Inflammatory macrophage treated with lipopolysaccharide for 4 hours (primary cell): ENCODE measurements at regions not wholly inside any gene's neighbourhood (a gene's known extent, or its start where the extent isn't known, plus 50 kb on each side); places are given as distances from the start of the nearest gene placed in this dataset.

Source experiments
- DNase-seq: peaks from one replicate; pipeline ENCODE4 v3.0.0-alpha.2; 2020

DNA sequence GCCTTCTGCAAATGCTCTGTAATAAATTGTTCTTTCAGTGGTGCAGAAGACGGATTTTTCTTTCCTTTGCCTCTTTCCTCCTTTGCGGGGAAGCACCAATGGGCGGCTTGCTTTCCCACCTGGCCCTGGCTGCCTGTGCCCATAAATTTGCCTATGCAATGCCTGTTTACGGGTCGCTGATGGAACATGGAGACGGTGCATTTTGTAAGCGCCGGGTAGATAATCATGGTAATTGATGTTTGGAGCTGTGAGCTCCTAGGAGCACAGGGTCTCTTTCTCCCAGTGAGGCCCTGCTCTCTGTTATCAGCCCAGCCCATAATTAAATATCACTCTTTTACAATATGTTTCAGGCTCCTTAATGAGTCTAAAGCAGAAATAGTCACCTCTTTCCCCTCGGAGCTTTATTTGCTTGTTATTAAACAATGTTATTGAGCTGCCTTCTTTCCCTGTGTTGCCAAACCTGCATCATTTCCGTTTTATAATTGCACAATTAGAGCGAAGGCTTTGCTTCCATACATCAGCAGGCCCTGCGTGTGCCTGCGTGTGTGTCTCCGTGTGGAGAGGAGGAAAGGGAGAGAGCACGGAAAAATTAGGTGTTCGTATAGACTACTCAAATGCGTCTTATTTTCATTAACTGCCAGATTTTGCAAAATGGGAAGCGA, 437.4 kb upstream of the POU3F3 start:
- DNase-seq = no peak

GRCh38 chr2:104420420-104420819, 433.5 kb upstream of the POU3F3 start:
- DNase-seq = no peak

DNA sequence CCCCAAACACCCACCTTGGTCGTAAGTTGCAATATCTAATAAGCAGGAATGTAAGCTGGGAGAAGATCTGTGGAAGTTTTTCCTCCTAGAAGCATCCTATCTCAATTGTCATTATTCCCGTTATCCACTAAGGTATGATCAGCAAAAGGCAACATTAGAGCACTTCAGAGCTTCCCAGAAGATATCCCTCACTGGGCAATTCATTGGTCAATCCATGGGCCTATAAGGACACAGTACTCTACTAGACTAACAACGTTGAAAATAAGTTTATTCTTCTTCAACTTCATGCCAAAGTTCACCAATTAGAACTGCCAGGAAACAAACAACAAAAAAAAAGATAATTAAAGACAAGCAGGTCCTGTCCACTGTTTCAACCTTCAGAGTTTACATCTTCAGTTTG, 433.0 kb upstream of the POU3F3 start:
- no peak for DNase-seq

GRCh38 chr2:104425850-104426595, 427.9 kb upstream of the POU3F3 start:
- DNase-seq = no peak

DNA sequence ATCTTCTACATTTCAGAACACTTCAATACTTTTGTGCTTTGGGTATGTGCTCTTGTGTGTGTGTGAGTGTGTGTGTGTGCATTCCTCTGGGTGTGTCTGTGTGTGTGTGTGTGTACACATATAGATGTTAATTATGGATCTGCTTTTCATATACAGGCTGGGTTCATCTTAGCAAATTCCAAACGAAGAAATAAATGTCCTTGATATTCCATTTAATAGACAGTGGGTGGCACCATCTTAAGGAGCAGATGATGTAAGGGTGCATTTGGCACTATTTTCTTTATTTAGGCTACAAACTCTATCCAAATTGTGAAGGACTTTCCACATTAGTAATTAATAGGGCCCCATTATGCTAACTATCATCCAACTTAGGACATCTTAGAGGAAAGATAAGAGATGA, 425.8 kb upstream of the POU3F3 start:
- DNase-seq = no peak

- no peak for DNase-seq
Observed at GRCh38 chr2:104429639-104430358, 424.1 kb upstream of the POU3F3 start.

DNA sequence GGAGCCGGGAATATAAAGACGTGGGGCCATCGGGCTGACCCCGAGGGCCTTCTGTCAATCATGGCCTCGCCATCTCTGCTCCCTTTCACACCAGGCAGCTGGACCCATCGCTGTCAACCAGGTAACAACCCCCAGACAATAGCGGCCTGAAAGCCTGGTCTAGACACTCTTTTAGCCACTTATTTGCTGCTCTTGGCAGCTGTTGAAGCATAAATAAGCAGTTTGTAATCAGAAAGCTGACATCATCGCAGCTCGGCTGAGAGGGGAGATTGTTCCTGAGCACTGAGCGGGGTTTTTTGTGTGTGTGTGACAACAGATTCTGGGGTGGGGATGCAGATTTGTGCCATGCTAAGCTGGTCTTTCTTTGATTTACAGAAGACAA, 423.6 kb upstream of the POU3F3 start:
- DNase-seq = no peak

DNA sequence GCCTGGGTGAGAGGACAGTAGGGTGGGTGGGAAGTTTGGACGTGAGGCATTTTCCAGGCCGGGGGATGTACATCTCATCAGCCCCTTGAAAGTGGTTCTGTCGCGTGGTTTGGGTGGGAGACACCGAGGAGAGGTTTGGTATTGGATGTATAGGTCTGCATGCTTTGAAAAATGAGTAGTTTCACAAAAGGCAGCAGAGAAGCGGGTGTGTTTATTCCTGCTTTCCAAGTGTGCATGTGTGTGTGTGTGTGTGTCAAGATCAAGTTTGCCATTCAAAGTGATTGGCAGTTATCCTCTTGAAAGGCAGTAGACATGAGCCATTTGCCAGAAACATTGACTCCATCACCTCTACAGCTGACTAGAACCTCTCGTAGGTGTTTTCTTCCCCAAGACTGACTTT, 423.1 kb upstream of the POU3F3 start:
- no peak for DNase-seq

- DNase-seq = no peak
Observed at GRCh38 chr2:104431701-104432121, 422.2 kb upstream of the POU3F3 start.

DNA sequence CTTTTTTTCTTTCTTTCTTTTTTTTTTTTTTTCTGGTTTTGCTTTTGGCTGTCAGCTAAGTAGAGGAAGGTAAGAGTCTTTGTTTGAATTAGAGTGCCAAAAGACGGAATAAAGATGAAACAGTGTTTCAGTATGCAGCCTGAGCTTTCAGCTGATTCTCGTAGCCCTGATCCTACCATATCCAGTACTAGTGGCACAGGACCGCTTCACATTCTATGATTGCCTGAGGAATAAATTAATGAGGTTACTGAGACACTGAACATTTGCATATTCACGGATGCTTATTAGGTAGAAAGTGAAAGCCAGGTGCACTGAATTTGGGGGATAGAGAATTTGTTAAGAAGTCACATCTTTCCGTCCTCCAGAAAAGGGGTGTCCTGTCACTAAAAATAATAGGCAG, 421.5 kb upstream of the POU3F3 start:
- DNase-seq = no peak

- no peak for DNase-seq
Observed at GRCh38 chr2:104432991-104433390, 420.9 kb upstream of the POU3F3 start.

DNA sequence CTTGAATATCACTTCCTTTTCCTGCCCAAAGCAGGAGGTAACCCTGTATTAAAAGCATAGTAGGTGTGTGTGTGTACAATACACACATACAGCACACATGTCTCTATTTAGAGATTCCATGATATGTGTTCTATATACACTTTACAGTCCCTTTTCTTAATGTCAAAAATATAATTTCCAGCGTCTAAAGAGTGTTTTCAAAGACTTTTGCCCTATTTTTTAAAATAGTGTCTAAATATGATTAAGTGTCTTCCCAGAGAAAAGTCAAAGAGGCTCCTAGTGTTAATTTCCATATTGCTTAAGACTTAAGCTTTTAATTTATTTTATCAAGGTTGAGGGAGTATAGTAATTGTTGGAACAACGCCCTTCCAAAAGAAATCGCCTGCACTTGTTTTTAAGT, 420.3 kb upstream of the POU3F3 start:
- DNase-seq = no peak

DNA sequence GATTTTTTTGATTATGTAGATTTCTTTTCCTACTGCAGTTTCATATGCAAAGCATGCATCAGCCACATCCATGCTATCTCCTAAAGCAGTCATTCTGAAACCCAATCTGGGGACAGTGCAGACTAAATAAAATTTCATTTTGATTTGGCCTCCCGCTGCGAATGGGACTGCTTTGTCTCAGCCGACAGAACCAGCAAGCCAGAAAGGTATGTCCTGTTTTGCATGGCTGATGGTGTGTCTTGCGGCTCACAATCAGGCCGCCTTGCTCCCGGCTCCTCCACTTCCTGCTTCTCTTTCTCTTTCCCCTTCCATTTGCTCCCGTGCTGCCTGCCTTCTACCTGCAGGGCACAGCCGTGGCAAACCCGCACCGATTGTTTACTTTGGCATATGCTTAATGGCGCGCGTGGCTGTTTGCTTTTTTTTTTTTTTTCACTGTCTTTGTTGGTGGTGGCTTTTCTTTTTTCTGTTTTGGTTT, 419.6 kb upstream of the POU3F3 start:
- DNase-seq = no peak

GRCh38 chr2:104434966-104435365, 418.9 kb upstream of the POU3F3 start:
- DNase-seq = no peak

- DNase-seq = no peak
Observed at GRCh38 chr2:104438481-104438880, 415.4 kb upstream of the POU3F3 start.

DNA sequence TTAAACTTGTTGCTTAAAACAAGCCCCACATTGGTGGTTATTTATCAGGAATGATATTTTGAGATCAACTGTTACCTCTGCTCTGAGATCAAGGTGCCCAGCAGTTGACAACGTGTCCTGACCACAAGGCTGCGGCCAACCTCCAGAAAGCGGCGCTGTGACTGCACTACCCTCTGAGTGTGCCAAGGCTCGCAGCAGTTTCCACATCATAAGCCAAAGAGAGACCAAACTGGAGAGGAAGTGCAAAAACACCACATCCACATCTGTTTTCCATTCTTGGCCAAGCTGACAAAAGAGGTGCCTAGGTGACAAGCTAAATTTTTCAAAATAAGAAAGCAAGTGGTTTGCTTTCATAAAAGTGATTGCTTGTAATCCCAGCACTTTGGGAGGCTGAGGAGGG, 410.8 kb upstream of the POU3F3 start:
- peak; percentile 67 for DNase-seq

DNA sequence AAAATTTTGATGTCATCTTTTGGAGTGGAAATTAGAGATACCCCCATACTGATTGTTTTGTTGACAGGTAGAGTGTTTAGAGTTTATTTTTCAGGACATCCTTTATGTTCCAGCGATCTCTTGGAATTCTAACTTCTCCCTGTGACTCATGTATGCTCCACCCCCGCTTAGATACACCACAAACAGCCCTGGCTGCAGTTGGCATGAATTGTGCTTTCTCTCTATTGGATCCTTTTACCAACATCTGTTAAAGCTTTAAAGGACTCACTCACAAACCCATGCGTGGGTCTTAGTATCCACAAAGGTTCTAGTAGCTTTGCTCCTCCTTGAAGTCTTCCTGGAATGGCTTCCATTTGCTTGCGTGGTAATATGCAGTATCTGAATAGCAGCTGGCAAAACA, 409.5 kb upstream of the POU3F3 start:
- DNase-seq = no peak

- peak; percentile 16 for DNase-seq
Observed at GRCh38 chr2:104444889-104445288, 409.0 kb upstream of the POU3F3 start.

DNA sequence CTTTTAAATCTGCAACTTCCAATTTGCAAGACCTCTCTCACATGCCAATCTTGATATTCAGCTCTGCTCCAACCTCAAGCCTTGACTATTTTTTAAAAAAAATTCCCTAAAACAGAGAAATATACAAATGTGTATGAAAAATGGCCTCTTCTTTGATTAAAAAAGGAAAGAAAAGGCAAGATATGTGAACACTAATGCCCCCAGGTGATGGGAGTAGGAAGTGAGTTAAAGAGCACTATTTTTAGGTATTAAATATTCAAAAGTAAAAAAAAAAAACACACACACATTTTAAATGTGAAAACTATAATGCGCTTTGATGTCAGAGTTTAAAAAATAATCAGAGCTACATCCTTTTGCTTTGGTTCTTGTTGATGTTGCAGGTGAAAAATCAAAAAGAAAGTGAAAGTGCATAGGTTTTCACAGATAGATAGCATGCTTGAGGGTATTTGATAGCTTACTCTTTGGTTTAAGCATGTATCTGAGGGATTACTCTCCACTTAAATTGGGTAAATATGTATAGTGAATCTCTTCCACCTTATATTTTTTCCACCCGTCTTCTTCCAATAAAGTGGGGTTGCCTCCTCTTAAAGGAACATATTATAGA, 406.0 kb upstream of the POU3F3 start:
- DNase-seq = no peak

GRCh38 chr2:104448661-104449440, 405.1 kb upstream of the POU3F3 start:
- no peak for DNase-seq

DNA sequence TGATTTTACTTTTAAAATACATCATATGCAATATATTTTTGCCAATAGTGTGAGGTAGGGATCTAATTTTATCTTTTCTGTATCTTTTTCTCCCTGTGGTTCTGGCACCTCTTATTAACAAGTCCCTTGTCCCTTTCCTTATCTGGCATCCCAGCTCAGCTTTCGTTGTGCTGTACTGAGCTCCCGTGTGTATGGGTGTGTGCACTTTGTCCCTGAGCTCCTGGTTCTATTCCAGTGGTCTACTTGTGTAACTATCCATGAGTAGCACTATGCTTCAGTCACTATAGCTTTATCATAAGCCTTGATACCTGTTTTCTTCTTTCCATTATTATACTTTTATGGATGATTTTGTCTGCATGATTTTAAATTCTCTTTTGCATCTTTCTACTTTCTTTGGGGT, 401.4 kb upstream of the POU3F3 start:
- no peak for DNase-seq

DNA sequence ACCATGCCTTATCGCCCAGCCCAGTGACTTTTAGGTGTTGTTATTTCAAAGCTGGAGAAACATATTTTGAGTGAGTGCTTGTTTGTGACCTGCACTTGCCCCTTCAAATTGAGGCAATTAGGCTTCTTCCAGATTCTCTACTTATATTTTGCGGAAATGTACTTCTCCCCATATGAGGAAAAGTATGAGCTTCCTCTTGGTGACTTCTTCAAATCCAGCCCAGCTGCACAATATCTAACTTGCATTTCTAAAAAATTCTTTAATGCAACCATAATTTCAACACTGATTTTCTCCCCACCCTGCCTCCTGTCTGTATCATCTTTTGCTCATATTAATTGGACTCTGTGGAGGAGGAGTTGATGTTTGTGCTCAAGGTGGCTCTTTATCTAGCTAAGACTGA, 391.2 kb upstream of the POU3F3 start:
- peak; percentile 50 for DNase-seq

- DNase-seq = peak; percentile 50
Observed at GRCh38 chr2:104465981-104466380, 387.9 kb upstream of the POU3F3 start.
